NCI-H82 treated with DMSO at 0.1 percent for 48 hours (cell line): ENCODE measurements at regions not wholly inside any gene's neighbourhood (a gene's known extent, or its start where the extent isn't known, plus 50 kb on each side); places are given as distances from the start of the nearest gene placed in this dataset.
A peak's percentile ranks its signal among the peaks of the same experiment; 100 is the strongest.

Source experiments
- DNase-seq: peaks from one replicate; lab custom pipeline; 2025; ENCODE audit not compliant: unreplicated experiment; lab: John Stamatoyannopoulos, UW

- DNase-seq = peak; percentile 13
These were observed 103.0 kb downstream of the EDN3 start for GRCh38 chr20:59403261-59403961.

DNA sequence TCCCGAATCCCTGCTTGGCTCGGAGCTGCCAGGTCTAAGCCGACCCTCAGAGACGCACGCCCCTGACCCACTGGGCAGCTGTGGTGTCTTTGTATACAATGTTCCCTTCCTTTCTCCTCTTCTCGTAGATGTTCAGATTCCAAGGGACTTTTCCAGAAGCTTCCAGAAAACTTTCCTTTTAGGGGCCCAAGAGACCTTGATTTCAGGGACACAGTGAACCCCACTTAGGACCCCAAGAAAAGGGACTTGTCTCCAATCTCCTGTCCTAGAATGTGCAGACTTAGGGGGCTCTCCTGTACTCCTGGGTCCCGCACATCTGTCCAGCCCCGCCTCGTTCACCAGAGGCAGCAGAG, 103.5 kb downstream of the EDN3 start:
- DNase-seq = no peak

DNA sequence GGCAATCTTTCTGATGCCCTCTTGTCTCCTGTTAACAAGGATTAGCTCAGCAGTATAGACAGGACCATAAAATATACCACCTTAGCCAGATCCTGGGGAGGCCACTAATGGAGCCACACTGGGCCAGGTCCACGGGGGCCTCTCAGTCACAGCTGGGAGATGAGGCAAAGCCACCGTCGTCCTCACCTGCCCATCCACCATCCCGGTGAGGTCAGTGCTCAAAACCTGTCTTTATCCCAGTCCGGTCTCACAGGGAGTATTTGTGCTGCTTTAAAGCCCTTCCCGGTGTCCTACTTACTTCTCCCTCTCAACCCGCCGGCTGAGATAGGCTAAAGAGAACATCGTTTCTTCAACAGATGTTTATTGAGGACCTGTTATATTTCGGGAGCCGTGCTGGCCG, 104.3 kb downstream of the EDN3 start:
- no peak for DNase-seq

DNA sequence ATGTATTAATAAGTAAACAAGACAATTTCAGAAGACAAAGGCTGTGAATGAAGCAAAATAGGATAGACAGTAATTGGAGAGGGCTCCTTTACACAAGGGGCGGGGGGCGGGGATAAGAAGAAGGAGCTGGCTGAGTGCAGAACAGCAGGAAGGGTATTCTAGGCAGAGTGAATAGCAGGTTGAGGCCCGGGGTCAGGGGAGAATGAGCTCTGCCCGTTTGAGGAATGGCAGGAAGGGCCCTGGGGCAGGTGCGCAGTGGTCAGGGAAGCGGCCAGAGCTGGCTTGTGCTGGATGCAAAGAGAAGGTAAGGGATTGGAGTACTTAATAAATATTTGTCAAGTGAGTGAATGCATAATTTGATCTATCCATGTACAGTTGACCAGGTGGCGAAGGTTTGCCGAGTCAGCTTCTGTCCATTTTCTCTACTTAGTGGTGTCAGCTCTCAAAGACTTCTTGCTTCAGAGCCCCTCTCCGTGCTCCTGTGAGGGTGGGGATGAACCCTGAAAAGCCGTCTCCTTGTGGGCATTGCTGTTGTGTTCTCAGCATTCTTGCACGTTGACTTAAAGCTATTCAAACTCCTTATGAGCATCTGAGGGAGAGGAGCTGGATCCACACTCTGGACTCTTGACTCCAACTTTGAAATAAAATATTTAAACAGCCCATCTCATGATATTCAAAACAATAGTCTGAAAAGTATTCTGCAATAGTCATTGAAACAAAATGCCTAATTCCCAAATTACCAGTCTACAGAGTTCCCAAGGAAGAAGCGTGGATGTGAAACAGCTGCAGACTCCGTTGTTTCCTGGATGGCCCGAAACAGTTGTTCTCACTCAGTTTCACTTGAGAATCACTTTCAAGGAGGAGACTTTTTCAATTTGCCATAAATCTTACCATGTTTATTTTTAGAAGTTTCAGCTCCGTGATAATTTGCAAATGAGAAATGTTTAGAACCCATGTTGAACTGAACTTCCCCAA, 105.1 kb downstream of the EDN3 start:
- DNase-seq = no peak

- no peak for DNase-seq
These were observed 106.0 kb downstream of the EDN3 start for GRCh38 chr20:59406446-59406845.

DNA sequence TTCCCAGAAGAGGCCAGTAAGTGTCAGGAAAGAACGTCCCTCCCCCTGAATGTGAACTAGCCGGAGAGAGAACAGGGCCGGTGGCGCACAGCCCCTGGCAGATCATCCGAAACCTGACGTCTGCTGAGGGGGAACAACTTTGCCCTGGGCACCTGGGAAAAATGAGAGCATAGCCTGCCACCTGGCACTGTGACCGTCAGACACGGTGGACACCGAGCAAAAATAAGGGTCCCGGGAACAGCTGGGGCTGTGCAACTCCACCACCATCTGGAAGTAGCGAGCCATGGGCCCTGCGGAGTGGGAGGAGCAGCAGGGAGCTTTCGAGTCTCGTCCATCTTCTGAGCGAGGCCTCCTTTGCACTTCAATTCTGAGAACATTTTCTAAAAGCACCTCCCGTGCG, 110.8 kb downstream of the EDN3 start:
- no peak for DNase-seq

DNA sequence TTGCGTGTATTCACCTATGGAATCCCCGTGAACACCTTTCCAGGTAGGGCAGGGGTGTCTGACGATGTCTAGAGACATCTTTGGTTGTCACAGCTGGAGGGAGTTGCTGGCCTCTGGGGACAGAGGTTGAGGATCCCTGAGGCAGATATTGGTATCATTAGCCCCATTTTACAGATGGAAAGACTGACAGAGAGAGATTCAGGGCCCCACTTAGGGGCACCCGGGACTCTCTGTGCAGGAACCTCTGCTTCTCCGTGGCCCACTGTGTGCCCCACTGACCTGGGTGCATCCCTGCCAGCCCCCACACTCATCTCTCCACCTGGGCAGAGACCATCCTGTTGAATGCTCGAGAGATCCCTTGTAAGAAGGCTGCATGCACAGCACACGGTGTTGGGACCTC, 111.2 kb downstream of the EDN3 start:
- no peak for DNase-seq

GRCh38 chr20:59412181-59412580, 111.8 kb downstream of the EDN3 start:
- DNase-seq = peak; percentile 30

DNA sequence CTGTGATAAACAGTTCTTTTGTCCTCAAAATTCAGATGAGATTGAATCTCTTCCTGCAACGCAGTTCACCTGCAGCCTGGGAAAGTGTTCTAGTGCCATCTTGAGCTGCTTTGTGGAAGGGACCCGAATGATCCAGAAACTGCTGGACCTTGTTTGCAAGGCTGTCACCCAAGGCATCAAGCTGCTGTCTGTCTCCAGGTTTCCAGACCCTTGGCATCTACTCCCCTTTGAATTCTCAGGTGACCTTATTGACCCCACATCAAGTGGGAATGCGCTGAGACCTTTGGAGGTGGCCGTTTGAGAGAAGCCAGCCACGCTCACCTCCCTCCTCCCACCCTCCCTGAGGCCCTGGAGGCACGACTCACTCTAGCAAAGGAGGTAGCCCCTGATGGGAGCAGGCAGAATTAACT, 112.5 kb downstream of the EDN3 start:
- no peak for DNase-seq

- no peak for DNase-seq
These were observed 113.0 kb downstream of the EDN3 start for GRCh38 chr20:59413326-59413865.

GRCh38 chr20:59414936-59415623, 114.7 kb downstream of the EDN3 start:
- no peak for DNase-seq

GRCh38 chr20:59416916-59417315, 116.5 kb downstream of the EDN3 start:
- DNase-seq = no peak

GRCh38 chr20:59421089-59421488, 120.7 kb downstream of the EDN3 start:
- DNase-seq = no peak

DNA sequence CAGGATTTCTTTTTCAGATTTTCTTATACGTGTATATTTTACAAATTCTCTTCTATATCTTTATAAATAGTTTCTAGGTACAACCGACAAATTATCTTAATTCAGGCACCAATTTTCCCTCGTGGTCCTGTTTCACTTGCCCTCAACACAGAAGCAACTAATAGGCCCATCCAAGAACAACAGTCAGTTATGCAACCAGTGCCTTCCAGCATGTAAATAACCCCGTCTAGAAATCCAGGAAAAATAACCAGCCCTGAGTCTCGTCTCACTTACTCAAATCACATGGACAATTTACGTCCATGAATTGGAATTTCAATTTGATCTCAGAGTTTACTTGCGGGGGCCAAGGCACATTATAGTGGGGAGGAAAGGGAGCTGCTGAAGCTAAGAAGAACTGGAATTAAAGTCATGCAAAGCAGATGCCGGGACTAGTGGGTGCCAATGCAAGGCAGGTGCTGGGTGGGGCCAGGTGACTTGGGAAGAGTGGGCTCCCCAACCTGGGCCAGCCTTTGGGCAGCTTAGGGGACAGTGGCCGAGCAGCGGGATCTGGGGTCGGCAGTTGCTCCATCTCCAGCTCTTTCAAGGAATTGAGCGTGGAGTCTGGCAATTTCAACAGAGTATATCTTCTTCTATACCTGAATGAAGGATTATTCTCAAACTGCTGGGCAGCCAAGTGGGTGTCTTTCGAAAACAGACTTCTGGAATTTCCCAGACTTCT, 121.7 kb downstream of the EDN3 start:
- DNase-seq = no peak

GRCh38 chr20:59422872-59423544, 122.6 kb downstream of the EDN3 start:
- no peak for DNase-seq

DNA sequence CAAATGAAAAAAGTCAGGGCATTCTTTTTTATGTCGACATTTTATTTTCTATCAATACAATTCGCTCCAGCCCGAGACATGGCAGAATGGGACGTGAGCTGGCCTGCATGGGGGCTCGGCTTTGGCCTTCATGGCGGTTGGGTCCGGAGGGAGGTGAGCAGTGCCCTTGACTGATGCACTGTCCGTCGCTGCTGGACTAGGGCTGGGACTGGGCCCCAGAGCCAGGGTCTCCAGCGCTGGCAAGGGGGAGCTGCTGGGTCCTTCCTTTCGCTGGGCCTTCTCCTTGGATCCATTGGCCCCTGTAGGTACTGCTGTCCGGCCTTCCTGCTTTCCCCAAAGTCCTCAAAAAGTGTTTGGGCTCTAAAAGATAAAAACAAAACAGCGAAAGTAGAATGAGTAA, 124.6 kb downstream of the EDN3 start:
- no peak for DNase-seq

DNA sequence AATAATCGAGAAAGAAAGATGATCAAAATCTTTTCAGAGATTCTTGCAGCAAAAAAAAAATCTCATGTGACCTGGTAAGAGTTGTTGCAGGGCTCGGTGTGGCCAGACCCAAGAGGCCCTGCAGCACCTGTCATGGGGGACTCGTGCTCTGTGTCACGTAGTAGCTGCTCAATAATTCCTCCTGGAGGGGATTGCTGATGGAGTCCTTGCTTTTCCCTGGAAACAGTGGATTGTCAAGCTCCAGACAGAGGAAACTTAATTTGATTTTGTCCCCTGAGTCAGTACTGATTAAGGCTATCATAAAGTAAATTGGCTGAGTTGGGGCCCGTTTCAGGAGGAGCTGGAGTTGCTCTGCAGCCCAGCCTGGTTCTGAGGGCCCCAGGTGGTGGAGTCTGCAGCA, 125.2 kb downstream of the EDN3 start:
- DNase-seq = no peak

GRCh38 chr20:59428006-59428405, 127.6 kb downstream of the EDN3 start:
- DNase-seq = no peak

- DNase-seq = no peak
These were observed 128.2 kb downstream of the EDN3 start for GRCh38 chr20:59428441-59429205.

- no peak for DNase-seq
These were observed 129.0 kb downstream of the EDN3 start for GRCh38 chr20:59429396-59429795.
